ENCODE measurements at regions not wholly inside any gene's neighbourhood (a gene's known extent, or its start where the extent isn't known, plus 50 kb on each side); places are given as distances from the start of the nearest gene placed in this dataset.

- Histone ChIP-seq H3K27ac (ENCODE audit: low read length) (no peak overlapping the region), H3K27me3 (ENCODE audit: control insufficient read depth, insufficient read depth, low read length) (no peaks in the 10 kb centered on the region), H3K4me1 (ENCODE audit: control insufficient read depth, insufficient read depth, low read length) (peaks cover 7% of the 10 kb centered on the region), H3K4me3 (ENCODE audit: low read length) (no peak overlapping the region), H3K9me3 (replicated peaks; ENCODE audit: control insufficient read depth, low read depth, low read length) (no peaks in the 10 kb centered on the region), H3K36me3 (ENCODE audit: control insufficient read depth, insufficient read depth, low read length) (no peaks in the 10 kb centered on the region)
- DNase-seq, result peak; percentile 17
- WGBS (ENCODE audit: insufficient coverage), result no CpG with 5 or more reads among the region's 2 CpGs
Observed at GRCh38 chr3:132800958-132801357, 78.7 kb upstream of the NPHP3 start.

GRCh38 chr3:132790806-132791205 lies 68.6 kb upstream of the NPHP3 start:
- no peak overlapping the region for H3K27ac ChIP-seq (ENCODE audit: low read length)
- peaks cover 14% of the 10 kb centered on the region for H3K4me1 ChIP-seq (ENCODE audit: control insufficient read depth, insufficient read depth, low read length)
- H3K4me3 ChIP-seq (ENCODE audit: low read length), result no peak overlapping the region
- no peak for DNase-seq
- no peaks in the 10 kb centered on the region for H3K36me3 ChIP-seq (ENCODE audit: control insufficient read depth, insufficient read depth, low read length)
- no peaks in the 10 kb centered on the region for H3K9me3 ChIP-seq (replicated peaks; ENCODE audit: control insufficient read depth, low read depth, low read length)
- H3K27me3 ChIP-seq (ENCODE audit: control insufficient read depth, insufficient read depth, low read length), result no peaks in the 10 kb centered on the region

GRCh38 chr3:132789959-132790358 lies 67.8 kb upstream of the NPHP3 start:
- Histone ChIP-seq H3K4me1 (ENCODE audit: control insufficient read depth, insufficient read depth, low read length) (peaks cover 14% of the 10 kb centered on the region), H3K27me3 (ENCODE audit: control insufficient read depth, insufficient read depth, low read length) (no peaks in the 10 kb centered on the region), H3K36me3 (ENCODE audit: control insufficient read depth, insufficient read depth, low read length) (no peaks in the 10 kb centered on the region), H3K27ac (ENCODE audit: low read length) (no peak overlapping the region), H3K4me3 (ENCODE audit: low read length) (no peak overlapping the region), H3K9me3 (replicated peaks; ENCODE audit: control insufficient read depth, low read depth, low read length) (no peaks in the 10 kb centered on the region)
- WGBS (ENCODE audit: insufficient coverage), result 89% methylated on average over 3 of the region's 6 CpGs
- DNase-seq, result peak; percentile 35

- Histone ChIP-seq H3K27ac (ENCODE audit: low read length) (peak overlapping the region; percentile 72), H3K27me3 (ENCODE audit: control insufficient read depth, insufficient read depth, low read length) (no peaks in the 10 kb centered on the region), H3K4me1 (ENCODE audit: control insufficient read depth, insufficient read depth, low read length) (peaks cover 17% of the 10 kb centered on the region), H3K9me3 (replicated peaks; ENCODE audit: control insufficient read depth, low read depth, low read length) (no peaks in the 10 kb centered on the region), H3K4me3 (ENCODE audit: low read length) (no peak overlapping the region), H3K36me3 (ENCODE audit: control insufficient read depth, insufficient read depth, low read length) (no peaks in the 10 kb centered on the region)
- peak; percentile 94 for DNase-seq
Observed at GRCh38 chr3:132788301-132788671, 66.1 kb upstream of the NPHP3 start.

- no peak overlapping the region for H3K4me3 ChIP-seq (ENCODE audit: low read length)
- 33% methylated on average over 1 of the region's 2 CpGs for WGBS (ENCODE audit: insufficient coverage)
- H3K4me1 ChIP-seq (ENCODE audit: control insufficient read depth, insufficient read depth, low read length), result peaks cover 17% of the 10 kb centered on the region
- H3K36me3 ChIP-seq (ENCODE audit: control insufficient read depth, insufficient read depth, low read length), result no peaks in the 10 kb centered on the region
- peak overlapping the region; percentile 72 for H3K27ac ChIP-seq (ENCODE audit: low read length)
- H3K27me3 ChIP-seq (ENCODE audit: control insufficient read depth, insufficient read depth, low read length), result no peaks in the 10 kb centered on the region
- DNase-seq, result peak; percentile 90
- no peaks in the 10 kb centered on the region for H3K9me3 ChIP-seq (replicated peaks; ENCODE audit: control insufficient read depth, low read depth, low read length)
Observed at GRCh38 chr3:132787616-132788300, 65.5 kb upstream of the NPHP3 start.

- H3K4me1 ChIP-seq (ENCODE audit: control insufficient read depth, insufficient read depth, low read length), result peaks cover 17% of the 10 kb centered on the region
- H3K36me3 ChIP-seq (ENCODE audit: control insufficient read depth, insufficient read depth, low read length), result no peaks in the 10 kb centered on the region
- DNase-seq, result no peak
- H3K9me3 ChIP-seq (replicated peaks; ENCODE audit: control insufficient read depth, low read depth, low read length), result no peaks in the 10 kb centered on the region
- peak overlapping the region; percentile 72 for H3K27ac ChIP-seq (ENCODE audit: low read length)
- no peaks in the 10 kb centered on the region for H3K27me3 ChIP-seq (ENCODE audit: control insufficient read depth, insufficient read depth, low read length)
- no peak overlapping the region for H3K4me3 ChIP-seq (ENCODE audit: low read length)
- WGBS (ENCODE audit: insufficient coverage), result no CpG with 5 or more reads among the region's 3 CpGs
Observed at GRCh38 chr3:132786890-132787289, 64.7 kb upstream of the NPHP3 start.

- no peaks in the 10 kb centered on the region for H3K9me3 ChIP-seq (replicated peaks; ENCODE audit: control insufficient read depth, low read depth, low read length)
- no peaks in the 10 kb centered on the region for H3K27me3 ChIP-seq (ENCODE audit: control insufficient read depth, insufficient read depth, low read length)
- H3K27ac ChIP-seq (ENCODE audit: low read length), result no peak overlapping the region
- WGBS (ENCODE audit: insufficient coverage), result no CpG with 5 or more reads among the region's 3 CpGs
- H3K36me3 ChIP-seq (ENCODE audit: control insufficient read depth, insufficient read depth, low read length), result no peaks in the 10 kb centered on the region
- peak; percentile 56 for DNase-seq
- no peak overlapping the region for H3K4me3 ChIP-seq (ENCODE audit: low read length)
- peaks cover 14% of the 10 kb centered on the region for H3K4me1 ChIP-seq (ENCODE audit: control insufficient read depth, insufficient read depth, low read length)
Observed at GRCh38 chr3:132785292-132785691, 63.1 kb upstream of the NPHP3 start.

- no peak for DNase-seq
- H3K27ac ChIP-seq (ENCODE audit: low read length), result no peak overlapping the region
- H3K36me3 ChIP-seq (ENCODE audit: control insufficient read depth, insufficient read depth, low read length), result no peaks in the 10 kb centered on the region
- no peaks in the 10 kb centered on the region for H3K27me3 ChIP-seq (ENCODE audit: control insufficient read depth, insufficient read depth, low read length)
- WGBS (ENCODE audit: insufficient coverage), result no CpG with 5 or more reads among the region's 1 CpG
- no peaks in the 10 kb centered on the region for H3K9me3 ChIP-seq (replicated peaks; ENCODE audit: control insufficient read depth, low read depth, low read length)
- no peak overlapping the region for H3K4me3 ChIP-seq (ENCODE audit: low read length)
- peaks cover 12% of the 10 kb centered on the region for H3K4me1 ChIP-seq (ENCODE audit: control insufficient read depth, insufficient read depth, low read length)
Observed at GRCh38 chr3:132784502-132785025, 62.4 kb upstream of the NPHP3 start.

GRCh38 chr3:132783152-132783551 lies 60.9 kb upstream of the NPHP3 start:
- Histone ChIP-seq H3K36me3 (ENCODE audit: control insufficient read depth, insufficient read depth, low read length) (no peaks in the 10 kb centered on the region), H3K27me3 (ENCODE audit: control insufficient read depth, insufficient read depth, low read length) (no peaks in the 10 kb centered on the region), H3K9me3 (replicated peaks; ENCODE audit: control insufficient read depth, low read depth, low read length) (no peaks in the 10 kb centered on the region), H3K4me1 (ENCODE audit: control insufficient read depth, insufficient read depth, low read length) (peaks cover 6% of the 10 kb centered on the region), H3K27ac (ENCODE audit: low read length) (no peak overlapping the region), H3K4me3 (ENCODE audit: low read length) (no peak overlapping the region)
- peak; percentile 50 for DNase-seq

- H3K9me3 ChIP-seq (replicated peaks; ENCODE audit: control insufficient read depth, low read depth, low read length), result no peaks in the 10 kb centered on the region
- no peak overlapping the region for H3K27ac ChIP-seq (ENCODE audit: low read length)
- no peak overlapping the region for H3K4me3 ChIP-seq (ENCODE audit: low read length)
- no peaks in the 10 kb centered on the region for H3K27me3 ChIP-seq (ENCODE audit: control insufficient read depth, insufficient read depth, low read length)
- H3K36me3 ChIP-seq (ENCODE audit: control insufficient read depth, insufficient read depth, low read length), result no peaks in the 10 kb centered on the region
- H3K4me1 ChIP-seq (ENCODE audit: control insufficient read depth, insufficient read depth, low read length), result peaks cover 3% of the 10 kb centered on the region
- no CpG with 5 or more reads among the region's 1 CpG for WGBS (ENCODE audit: insufficient coverage)
- DNase-seq, result no peak
Observed at GRCh38 chr3:132781922-132782321, 59.7 kb upstream of the NPHP3 start.

GRCh38 chr3:132777171-132777570 lies 55.0 kb upstream of the NPHP3 start:
- Histone ChIP-seq H3K4me1 (ENCODE audit: control insufficient read depth, insufficient read depth, low read length) (no peaks in the 10 kb centered on the region), H3K27me3 (ENCODE audit: control insufficient read depth, insufficient read depth, low read length) (no peaks in the 10 kb centered on the region), H3K36me3 (ENCODE audit: control insufficient read depth, insufficient read depth, low read length) (no peaks in the 10 kb centered on the region), H3K27ac (ENCODE audit: low read length) (no peak overlapping the region), H3K4me3 (ENCODE audit: low read length) (no peak overlapping the region), H3K9me3 (replicated peaks; ENCODE audit: control insufficient read depth, low read depth, low read length) (no peaks in the 10 kb centered on the region)
- no peak for DNase-seq
- WGBS (ENCODE audit: insufficient coverage), result no CpG with 5 or more reads among the region's 3 CpGs

All from muscle of leg (tissue), 3 donors.